HG03196 (cell line): ENCODE measurements at regions not wholly inside any gene's neighbourhood (a gene's known extent, or its start where the extent isn't known, plus 50 kb on each side); places are given as distances from the start of the nearest gene placed in this dataset.
"Not testable (repeated sequence)": the region's sequence is repeated elsewhere in the genome, so short reads cannot be mapped to it uniquely, and the experiment has no call there.

Experiments
- ATAC-seq: cut with Tn5 transposase; IDR thresholded peaks from one replicate; pipeline ENCODE4 v1.9.1; 2021; ENCODE audit not compliant: unreplicated experiment

DNA sequence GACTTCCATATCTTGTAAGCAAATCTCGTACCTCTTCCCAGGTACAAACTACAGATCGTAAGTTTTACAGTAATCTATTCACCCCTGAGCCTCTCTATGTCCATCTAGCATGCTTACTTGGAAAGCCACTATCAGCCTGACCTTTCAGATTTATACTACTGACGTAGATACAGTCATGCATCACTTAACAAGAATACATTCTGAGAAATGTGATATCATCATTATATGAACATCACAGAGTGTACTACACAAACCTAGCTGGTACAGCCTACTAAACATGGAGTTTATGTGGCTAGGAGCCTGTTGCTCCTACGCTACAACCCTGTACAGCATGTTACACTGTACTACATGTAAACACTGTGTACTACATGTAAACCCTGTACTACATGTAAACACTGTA is 293.2 kb upstream of the ZNF804A start:
- ATAC-seq = no peak

DNA sequence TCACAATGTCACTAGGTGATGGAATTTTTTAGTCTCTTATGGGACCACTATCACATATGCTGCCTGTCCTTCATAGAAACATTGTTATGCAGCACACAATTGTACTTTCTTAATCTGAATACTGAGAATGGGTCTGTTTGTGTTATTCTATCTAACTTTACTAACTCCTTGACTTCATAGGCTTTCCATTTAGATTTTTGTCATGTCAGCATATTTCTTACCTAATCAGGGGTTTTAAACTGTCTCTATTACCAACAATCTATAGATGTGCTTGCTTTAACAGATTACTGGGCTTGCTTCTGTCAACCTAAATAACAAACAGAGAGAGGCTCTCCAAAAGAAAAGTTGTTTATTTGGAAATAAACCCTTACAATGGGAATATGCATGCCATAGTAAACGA is 289.6 kb upstream of the ZNF804A start:
- no peak for ATAC-seq

DNA sequence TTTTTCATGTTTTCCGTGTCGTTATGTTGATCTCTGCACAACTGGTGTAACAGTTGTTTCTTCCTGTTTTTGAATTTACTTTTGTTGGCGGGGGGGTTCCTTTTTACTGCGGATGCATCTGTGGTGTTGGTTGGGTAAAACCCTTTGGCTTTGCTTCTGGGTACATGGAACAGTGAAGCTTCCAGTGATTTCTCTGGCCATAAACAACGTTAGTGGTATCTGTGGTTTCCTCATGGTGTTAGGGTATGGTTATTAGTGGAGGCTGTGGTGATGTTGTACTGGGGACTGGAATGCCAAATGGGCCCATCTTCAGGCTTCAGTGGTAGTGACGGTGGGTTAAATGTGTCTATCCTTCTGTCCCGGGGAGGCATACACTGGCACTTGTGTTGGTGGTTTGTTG is 285.4 kb upstream of the ZNF804A start:
- no peak for ATAC-seq

DNA sequence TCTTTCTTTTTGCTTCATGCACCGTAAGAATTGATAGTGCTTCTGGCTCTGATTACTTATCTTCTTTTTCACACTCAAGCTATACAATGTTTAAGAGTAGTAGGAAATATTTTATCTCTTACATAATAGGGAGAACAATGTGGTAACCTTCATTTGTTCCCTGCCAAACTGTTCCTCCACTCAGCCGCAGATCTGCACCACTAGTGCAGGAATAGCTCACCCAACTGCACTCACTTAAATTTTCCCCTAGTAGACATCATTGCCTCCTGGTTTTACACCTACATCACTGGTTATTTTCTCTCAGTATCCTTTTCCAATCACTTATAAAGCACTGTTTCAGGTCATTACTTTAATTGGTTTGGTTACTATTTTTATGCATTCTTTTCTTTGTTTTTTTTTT is 283.5 kb upstream of the ZNF804A start:
- no peak for ATAC-seq

DNA sequence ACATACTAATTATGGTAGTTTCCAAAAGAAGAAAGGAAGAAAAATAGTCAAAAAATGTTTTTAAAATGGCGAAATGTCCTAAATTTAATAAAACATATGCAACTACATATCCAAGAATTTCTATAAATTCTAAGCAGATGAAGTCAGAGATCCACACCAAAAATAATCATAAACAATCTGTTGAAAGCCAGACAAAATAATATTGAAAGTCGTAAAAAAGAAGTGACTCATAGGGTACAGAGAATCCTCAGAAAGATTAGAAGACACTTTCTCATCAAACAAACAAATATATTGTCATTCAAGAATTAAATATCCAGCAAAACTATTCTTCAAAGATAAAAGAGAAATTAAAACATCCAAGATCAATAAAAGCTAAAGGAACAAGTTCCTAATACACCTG is 281.4 kb upstream of the ZNF804A start:
- ATAC-seq = no peak

DNA sequence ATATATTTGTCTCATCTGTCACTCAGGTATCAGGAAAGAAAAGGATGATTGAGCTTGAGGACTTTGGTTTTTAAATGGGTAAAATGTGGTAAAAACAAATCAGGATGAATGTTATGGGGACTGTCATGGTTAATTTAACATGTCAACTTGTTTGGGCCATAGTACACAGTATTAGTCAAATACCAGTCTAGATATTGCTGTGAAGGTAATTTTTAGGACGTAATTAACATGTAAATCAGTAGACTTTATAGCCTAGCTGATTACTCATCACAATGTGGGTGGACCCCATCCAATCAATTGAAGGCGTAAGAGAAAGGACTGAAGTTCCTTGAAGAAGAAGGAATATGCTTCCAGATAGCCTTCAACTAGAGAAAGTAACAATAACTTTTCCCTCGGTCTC is 275.7 kb upstream of the ZNF804A start:
- ATAC-seq = no peak

DNA sequence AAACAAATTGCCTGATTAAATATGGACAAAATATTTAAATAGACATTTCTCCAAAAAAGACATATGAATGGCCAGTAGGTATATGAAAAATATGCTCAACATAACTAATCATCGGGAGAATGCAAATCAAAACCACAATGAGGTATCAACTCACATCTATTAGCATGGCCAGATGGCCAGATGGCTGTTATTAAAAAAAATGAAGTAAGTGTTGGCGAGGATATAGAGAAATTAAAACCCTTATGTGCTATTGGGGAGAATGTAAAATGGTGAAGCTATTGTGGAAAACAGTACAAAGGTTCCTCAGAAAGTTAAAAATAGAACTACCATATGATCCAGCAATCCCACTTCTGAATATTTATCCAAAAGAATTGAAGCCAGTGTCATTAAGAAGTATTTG is 272.3 kb upstream of the ZNF804A start:
- no peak for ATAC-seq

DNA sequence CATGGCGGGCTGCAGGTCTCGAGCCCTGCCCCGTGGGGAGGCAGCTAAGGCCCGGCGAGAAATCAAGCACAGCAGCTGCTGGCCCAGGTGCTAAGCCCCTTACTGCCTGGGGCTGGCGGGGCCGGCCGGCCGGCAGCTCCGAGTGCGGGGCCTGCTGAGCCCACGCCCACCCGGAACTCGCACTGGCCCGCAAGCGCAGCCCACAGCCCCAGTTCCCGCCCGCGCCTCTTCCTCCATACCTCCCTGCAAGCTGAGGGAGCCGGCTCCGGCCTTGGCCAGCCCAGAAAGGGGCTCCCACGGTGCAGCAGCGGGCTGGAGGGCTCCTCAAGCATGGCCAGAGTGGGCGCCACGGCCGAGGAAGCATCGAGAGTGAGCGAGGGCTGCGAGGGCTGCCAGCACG is 270.5 kb upstream of the ZNF804A start:
- not testable (repeated sequence) for ATAC-seq

DNA sequence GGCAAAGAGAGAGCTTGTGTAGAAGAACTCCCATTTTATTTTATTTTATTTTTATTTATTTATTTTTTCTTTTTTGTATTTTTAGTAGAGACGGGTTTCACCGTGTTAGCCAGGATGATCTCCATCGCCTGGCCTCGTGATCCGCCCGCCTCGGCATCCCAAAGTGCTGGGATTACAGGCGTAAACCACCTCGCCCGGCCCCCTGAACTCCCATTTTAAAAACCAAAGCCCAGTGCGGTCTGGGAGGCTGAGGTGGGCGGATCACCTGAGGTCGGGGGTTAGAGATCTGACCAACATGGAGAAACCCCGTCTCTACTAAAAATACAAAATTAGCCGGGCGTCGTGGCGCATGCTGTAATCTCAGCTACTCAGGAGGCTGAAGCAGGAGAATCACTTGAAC is 267.8 kb upstream of the ZNF804A start:
- ATAC-seq = not testable (repeated sequence)

DNA sequence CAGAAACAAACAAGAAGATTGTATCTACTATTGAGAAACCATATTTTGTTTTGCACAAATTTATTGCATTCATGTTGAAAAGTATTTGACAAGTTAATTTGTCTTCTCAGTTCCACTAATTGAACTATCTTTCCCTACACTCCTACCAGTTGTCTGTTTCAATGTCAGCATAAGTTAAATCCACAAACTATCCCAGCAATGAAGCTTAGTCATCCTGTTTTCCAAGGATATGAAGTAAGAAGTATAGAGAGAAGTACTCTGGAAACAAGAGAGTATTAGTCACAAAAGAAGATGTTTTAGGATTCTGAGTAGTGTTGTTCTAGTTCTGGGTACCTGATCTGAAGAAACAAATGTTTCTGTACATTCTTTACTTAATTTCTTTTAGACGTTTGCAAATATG is 261.6 kb upstream of the ZNF804A start:
- ATAC-seq = no peak

DNA sequence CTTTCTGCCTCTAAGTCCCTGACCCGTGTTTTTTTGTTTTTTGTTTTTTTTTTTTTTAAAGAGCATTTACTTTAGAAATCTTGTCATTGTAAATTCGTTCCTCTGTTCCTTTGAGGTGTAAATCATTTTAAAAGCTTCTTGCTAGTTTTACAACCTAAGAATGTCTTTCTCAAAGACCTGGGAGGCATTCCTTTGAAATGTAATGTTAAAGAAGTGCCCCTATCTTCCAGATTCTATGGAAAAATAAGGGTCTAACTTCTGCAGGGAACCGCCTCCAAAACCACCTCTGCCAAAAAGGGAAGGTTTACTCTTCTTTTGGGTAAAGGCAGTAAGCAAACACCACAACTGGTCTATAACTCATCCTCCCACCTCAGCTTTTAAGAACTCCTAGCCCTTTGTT is 259.6 kb upstream of the ZNF804A start:
- ATAC-seq = no peak

DNA sequence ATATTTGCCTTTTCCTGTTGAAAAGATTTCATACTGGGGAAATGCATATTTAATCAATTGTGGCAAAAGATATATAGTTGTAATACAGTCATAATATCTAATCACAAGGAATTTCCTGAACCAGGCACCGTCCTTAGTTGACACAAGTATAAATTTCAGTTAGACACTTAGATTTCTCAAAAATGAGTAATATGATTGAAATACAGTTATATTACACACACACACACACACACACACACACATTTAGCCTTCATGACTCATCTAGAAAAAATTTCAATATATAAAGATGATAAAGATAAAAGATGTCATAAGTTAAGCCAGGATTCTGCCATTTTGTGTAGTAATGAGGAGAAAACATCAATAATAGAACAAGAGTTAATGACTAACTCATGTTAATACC is 258.4 kb upstream of the ZNF804A start:
- no peak for ATAC-seq

DNA sequence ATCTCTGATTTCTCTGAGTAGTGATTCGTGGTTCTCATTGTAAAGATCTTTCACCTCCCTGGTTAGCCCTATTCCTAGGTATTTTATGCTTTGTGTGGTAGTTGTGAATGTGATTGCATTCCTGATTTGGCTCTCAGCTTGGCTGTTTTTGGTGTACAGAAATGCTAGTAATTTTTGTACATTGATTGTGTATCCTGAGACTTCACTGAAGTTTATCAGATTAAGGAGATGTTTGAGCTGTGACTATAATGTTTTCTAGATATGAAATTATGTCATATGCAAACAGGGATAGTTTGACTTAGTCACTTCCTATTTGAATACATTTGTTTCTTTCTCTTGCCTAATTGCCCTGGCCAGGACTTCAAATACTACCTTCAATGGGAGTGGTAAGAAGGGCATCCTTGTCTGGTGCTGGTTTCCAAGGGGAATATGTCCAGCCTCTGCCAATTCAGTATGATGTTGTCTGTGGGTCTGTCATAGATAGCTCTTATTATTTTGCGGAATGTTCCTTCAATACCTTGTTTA is 251.9 kb upstream of the ZNF804A start:
- no peak for ATAC-seq

DNA sequence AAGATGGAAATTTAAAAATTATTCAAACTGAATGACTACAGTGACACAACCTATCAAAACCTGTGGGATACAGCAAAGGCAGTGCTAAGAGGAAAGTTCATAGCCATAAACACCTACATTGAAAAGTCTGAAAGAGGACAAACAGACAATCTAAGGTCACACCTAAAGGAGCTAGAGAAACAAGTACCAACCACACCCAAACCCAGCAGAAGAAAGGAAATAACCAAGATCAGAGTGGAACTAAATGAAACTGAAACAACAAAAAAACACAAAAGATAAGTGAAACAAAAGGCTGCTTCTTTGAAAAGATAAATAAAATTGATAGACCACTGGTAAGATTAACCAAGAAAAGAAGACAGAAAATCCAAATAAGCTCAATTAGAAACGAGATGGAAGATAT is 247.2 kb upstream of the ZNF804A start:
- ATAC-seq = no peak

DNA sequence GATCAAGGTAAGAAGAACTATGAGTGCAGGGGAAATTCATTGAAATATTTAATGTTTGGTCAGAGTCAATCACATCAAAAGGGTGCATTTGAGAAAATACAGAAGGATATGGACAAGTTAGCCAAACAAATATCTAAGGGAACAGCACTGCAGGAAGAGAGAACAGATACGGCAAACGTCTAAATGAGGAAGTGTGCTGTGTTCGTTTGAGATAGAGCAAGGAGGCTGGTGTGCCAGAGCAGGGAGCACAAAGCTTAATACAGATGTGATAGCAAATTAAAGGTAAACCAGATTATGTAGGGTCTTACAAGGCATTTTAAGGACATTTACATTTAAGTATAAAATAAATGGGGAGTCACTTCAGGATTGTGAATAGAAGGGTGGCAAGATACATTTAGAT is 241.3 kb upstream of the ZNF804A start:
- no peak for ATAC-seq

DNA sequence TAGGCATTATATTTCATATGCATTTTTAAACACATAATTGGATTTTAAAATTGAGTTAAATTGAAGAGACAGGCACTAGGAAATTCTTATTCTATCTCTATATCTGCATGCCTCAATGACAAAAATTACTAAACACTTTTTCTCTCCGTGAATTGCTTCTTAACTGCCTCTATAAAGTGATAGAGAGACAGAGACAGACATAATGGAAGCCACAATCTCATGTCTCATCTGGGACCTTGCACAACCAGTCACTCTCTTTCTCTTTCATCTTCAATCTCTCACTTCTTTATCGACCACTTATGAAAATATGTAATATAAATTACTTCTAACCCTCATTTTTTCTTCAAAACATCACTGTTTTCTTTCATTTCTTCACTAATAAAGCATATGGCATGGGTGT is 238.9 kb upstream of the ZNF804A start:
- no peak for ATAC-seq

DNA sequence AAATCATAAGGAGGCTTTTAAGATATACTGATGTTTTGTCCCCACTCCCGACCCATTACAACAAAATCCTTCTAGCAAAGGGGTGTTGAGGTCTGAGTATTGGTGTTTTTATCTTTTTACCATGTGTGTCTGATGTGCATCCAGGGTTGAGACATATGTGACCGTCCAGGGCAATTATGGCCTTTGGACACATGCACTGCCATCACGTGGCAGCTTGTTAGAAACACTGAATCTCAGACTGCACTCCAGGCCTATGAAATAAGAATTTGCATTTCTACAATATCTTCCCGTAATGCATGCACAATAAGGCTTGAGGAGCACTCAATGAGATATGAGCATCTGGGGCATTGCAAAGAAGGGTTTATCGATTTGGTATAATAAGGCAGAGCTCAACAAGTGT is 235.1 kb upstream of the ZNF804A start:
- ATAC-seq = no peak

DNA sequence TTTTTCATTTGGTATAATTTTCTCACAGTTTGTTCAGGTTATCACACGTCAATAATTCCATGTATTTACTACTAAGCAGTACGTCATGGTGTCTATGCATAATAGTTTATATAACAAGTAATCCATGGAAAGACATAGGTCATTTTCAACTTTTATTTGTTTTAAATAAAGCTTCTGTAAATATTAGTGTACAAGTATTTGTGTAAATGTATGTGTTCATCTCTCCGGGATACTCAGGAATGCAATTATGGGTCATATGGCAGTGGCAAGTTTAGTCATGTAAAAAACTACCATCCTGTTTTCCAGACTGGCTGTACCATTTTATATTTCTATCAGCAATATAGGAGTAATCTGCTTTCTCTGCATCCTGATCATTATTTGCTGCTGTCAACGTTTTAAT is 231.1 kb upstream of the ZNF804A start:
- no peak for ATAC-seq

DNA sequence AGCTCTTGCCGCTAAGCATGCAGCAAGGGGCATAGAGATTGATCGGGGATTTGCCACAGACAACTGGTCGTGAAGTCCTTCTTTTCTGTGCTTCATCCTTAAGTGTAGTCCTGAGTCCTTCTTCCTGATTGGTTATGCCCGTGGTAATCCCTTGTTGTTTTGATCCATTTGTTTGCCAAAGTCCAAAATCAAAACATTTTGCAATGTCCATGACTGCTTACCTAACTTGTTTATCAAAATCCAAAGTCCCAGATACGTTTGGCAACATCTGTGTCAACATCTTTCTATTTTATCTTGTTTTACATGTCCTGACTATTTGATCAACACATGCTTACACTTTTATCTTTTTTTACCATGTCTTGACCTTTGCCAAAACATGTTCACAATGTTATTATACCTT is 229.0 kb upstream of the ZNF804A start:
- ATAC-seq = no peak

DNA sequence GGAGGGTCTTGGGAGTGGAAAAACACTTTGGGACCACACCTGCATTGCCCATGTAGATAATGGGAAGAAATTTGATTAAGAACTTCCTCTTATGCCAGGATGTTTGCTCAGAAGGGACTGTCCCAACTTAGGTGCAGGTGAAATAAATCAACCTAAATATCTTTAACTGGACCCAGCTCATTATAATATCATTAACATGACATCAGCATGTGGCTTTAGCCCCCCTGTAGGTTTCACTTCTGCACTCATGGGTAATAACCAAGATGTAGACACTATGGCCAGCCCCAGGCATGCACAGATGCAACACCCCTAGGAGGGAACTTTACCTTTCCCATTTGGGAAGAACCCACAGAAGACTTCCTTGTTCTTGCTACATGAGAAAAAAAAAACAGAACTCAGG is 227.4 kb upstream of the ZNF804A start:
- no peak for ATAC-seq

DNA sequence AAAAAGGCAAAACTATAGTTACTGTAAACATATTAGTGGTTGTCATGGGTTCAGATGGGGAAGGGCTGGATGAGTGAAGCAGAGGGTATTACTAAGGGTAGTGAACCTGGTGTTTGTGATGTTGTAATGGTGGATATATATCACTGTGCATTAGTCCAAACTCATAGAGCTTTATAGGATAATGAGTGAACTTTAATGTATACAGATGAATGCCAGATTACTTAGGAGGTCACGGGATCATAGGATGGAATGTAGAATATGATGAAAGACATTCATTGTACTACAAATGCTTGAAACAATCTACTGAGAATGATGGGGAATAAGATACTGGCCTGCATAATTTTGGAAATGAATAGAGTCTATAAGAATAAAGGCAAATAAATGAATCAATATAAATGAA is 226.7 kb upstream of the ZNF804A start:
- ATAC-seq = no peak

DNA sequence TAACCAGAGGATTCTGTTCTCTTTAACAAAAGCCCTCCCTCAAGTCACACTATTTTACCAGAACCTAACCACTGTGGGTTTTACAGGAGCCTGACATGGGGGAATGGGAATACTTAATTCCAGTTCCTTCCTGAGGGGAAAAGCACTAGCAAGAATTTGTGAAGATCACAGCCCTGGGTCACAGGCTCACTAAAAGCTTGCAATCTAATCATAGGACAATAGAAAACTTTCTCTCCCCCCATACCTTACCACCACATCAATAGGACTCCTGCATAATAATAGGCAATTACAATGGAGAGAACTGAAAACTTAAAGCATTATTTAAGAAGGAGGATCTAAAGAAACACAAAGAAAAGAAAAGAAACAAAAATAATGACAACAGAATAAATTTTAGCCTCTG is 225.8 kb upstream of the ZNF804A start:
- no peak for ATAC-seq

DNA sequence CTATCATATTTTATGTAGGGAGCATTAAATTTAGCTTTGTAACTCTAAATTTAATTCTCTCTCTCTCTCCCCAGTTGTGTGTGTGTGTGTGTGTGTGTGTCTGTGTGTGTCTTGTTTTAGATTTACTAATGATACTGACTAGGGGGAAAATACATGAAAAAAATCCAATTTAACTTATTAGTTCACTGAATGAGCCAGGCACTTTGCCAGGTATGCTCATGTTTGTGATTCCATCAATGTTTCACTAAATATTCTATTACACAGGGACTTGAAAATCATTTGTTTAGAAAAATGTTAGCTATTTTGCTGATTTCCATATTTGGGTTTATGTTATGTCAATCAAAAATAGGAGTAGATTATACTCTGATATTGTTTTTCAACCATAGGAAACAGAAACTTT is 203.7 kb upstream of the ZNF804A start:
- no peak for ATAC-seq

DNA sequence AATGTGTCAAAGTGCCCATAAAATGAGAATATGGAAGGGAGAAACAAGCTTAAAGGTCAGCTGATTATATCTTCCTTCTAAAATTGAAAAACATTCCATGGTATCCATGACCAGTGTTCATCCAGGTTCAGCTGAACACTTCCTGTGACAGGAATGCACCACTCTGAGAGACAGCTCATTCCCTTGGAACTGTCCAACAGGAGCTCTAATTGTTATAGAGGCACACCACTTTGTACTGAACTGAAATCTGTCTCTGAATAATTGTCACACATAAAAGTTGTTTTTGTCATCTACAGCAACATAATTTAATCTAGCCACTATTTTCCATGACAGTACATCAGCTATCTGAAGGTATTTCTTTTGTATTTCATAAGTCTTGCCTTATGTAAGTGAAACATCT is 195.9 kb upstream of the ZNF804A start:
- no peak for ATAC-seq
